PC-3 (cell line): ENCODE measurements at regions not wholly inside any gene's neighbourhood (a gene's known extent, or its start where the extent isn't known, plus 50 kb on each side); places are given as distances from the start of the nearest gene placed in this dataset.

ENCODE experiments used
- EZH2 ChIP-seq: fragments of 300-600 bp; sonication (generic); IDR thresholded peaks from one replicate; pipeline ENCODE4 v1.6.1; 2017; ENCODE audit warnings: antibody characterized with exemption, mild to moderate bottlenecking, low read length; ENCODE audit not compliant: unreplicated experiment
- TF ChIP-seq, protein P1 (sequence below): fragments of 300-600 bp; sonication (generic); conservative IDR thresholded peaks from 2 replicates; pipeline ENCODE4 v1.5.1; 2017; ENCODE audit warnings: antibody characterized with exemption, low read depth, mild to moderate bottlenecking, low read length

DNA sequence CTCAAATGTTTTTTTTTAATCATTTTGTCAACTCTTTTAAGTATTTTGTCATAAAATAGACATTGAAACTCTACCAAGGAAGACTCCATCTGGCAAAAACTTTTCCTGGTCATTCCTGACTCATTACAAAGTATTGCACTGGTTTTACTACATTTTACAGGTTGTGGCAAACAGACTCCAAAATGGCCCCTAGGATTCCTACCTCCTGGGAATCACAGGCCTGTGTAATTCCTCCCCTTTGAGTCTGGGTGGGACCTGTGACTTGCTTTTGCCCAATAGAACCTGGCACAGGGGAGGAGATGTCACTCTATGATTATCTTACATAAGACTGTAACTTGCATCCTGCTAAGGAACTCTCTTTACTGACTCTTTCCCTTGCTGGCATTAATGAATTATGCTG, 123.6 kb upstream of the KCNJ6 start:
- TF ChIP-seq, protein P1, sequence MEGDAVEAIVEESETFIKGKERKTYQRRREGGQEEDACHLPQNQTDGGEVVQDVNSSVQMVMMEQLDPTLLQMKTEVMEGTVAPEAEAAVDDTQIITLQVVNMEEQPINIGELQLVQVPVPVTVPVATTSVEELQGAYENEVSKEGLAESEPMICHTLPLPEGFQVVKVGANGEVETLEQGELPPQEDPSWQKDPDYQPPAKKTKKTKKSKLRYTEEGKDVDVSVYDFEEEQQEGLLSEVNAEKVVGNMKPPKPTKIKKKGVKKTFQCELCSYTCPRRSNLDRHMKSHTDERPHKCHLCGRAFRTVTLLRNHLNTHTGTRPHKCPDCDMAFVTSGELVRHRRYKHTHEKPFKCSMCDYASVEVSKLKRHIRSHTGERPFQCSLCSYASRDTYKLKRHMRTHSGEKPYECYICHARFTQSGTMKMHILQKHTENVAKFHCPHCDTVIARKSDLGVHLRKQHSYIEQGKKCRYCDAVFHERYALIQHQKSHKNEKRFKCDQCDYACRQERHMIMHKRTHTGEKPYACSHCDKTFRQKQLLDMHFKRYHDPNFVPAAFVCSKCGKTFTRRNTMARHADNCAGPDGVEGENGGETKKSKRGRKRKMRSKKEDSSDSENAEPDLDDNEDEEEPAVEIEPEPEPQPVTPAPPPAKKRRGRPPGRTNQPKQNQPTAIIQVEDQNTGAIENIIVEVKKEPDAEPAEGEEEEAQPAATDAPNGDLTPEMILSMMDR, result no peak
- TF ChIP-seq EZH2, result no peak
